WERI-Rb-1 (cell line): ENCODE measurements at regions not wholly inside any gene's neighbourhood (a gene's known extent, or its start where the extent isn't known, plus 50 kb on each side); places are given as distances from the start of the nearest gene placed in this dataset.

Source experiments
- DNase-seq: peaks from one replicate; pipeline ENCODE4 v3.0.0-alpha.2; 2020
- H3K27ac ChIP-seq: fragments of 250-450 bp; sonication (Bioruptor Pico); 2 replicates; pipeline ENCODE4 v1.5.1; 2020; ENCODE audit warnings: mild to moderate bottlenecking, moderate library complexity
- H3K27me3 ChIP-seq: fragments of 250-450 bp; sonication (Bioruptor Pico); 2 replicates; pipeline ENCODE4 v1.5.1; 2021; ENCODE audit warnings: mild to moderate bottlenecking, low read depth, moderate library complexity; ENCODE audit not compliant: insufficient read depth, severe bottlenecking
- H3K36me3 ChIP-seq: fragments of 250-450 bp; sonication (Bioruptor Pico); 2 replicates; pipeline ENCODE4 v1.5.1; 2020; ENCODE audit warnings: mild to moderate bottlenecking, moderate library complexity
- H3K4me3 ChIP-seq: 2 replicates; pipeline ENCODE4 v1.5.1; 2011; ENCODE audit warnings: low read depth, mild to moderate bottlenecking, control low read depth, low read length
- H3K9me3 ChIP-seq: fragments of 250-450 bp; sonication (Bioruptor Pico); 2 replicates; pipeline ENCODE4 v1.5.1; 2021; ENCODE audit warnings: mild to moderate bottlenecking, moderate library complexity; ENCODE audit not compliant: severe bottlenecking
- TF ChIP-seq, protein P1 (sequence below): IDR thresholded peaks from 2 replicates; pipeline ENCODE4 v1.5.1; 2011; ENCODE audit warnings: low read depth, mild to moderate bottlenecking, control low read depth, inconsistent platforms, low read length

DNA sequence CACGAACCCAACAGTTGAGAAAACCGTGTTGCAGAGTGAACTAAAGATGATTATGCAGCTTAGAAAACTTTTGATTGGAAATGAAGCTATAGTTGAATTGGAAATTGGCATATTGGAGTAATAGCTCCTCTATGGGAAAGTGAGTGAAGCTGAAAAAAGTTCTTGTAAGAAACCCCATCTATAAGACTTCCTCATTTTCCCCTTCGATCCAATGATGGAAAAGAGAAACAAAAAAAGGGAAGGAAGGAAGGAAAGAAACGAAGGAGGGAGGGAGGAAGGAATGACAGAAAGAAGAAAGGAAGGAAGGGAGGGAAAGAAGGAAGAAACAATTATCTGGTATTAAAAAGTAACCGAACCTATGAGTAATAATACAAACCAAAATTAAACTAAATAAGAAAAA, 791.8 kb upstream of the NR2F2 start:
- Histone ChIP-seq H3K27me3 (no peaks in the 10 kb centered on the region), H3K4me3 (no peak overlapping the region), H3K27ac (no peak overlapping the region), H3K36me3 (no peaks in the 10 kb centered on the region), H3K9me3 (no peaks in the 10 kb centered on the region)
- DNase-seq = no peak
- TF ChIP-seq, protein P1, sequence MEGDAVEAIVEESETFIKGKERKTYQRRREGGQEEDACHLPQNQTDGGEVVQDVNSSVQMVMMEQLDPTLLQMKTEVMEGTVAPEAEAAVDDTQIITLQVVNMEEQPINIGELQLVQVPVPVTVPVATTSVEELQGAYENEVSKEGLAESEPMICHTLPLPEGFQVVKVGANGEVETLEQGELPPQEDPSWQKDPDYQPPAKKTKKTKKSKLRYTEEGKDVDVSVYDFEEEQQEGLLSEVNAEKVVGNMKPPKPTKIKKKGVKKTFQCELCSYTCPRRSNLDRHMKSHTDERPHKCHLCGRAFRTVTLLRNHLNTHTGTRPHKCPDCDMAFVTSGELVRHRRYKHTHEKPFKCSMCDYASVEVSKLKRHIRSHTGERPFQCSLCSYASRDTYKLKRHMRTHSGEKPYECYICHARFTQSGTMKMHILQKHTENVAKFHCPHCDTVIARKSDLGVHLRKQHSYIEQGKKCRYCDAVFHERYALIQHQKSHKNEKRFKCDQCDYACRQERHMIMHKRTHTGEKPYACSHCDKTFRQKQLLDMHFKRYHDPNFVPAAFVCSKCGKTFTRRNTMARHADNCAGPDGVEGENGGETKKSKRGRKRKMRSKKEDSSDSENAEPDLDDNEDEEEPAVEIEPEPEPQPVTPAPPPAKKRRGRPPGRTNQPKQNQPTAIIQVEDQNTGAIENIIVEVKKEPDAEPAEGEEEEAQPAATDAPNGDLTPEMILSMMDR = no peak

DNA sequence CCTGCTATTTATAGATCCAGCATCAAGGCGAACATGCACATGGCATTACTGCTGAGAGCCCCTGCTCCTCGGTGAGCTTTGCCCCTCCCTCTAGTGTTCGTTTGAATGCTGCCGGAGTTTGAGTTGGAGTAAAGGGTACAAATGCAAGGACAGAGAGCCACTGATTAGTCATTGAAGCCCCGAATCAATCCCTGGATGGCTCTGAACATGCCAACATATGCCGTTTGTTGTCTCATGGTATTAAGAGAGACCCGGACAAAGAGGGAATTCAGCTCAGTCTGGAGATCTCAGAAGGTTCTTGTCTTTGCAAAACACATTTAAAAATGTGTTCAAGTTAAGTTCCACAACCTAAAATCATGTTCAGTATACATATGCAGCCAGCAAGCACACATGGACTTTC, 789.2 kb upstream of the NR2F2 start:
- TF ChIP-seq, protein P1 = no peak
- Histone ChIP-seq H3K4me3 (no peak overlapping the region), H3K36me3 (no peaks in the 10 kb centered on the region), H3K27ac (no peak overlapping the region), H3K27me3 (no peaks in the 10 kb centered on the region), H3K9me3 (no peaks in the 10 kb centered on the region)
- DNase-seq = no peak

DNA sequence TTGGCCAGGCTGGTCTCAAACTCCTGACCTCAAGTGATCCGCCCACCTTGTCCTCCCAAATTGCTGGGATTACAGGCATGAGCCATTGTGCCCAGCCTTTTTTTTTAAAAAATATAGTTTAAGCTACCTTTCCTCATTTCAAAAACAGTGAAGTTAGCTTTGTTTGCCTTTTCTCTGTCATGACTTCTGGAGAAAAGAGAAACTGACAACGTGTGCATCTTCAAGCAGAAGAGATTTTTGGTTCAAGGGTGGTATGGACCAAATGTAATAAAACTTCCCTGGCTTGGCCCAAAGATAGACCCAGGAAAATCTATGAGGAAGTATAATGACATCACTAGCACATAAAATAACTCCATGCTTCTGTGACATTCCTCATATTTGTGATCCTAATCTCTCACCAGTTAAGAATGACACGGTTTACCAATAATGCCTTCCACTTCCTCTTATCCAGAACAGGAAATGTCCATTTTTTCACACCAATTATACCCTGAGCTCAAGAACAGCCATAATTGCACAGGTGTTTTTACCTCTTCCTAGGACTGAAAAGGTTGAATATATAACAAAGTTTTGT, 781.2 kb upstream of the NR2F2 start:
- DNase-seq = no peak
- Histone ChIP-seq H3K4me3 (no peak overlapping the region), H3K27ac (no peak overlapping the region), H3K36me3 (no peaks in the 10 kb centered on the region), H3K27me3 (no peaks in the 10 kb centered on the region), H3K9me3 (no peaks in the 10 kb centered on the region)
- TF ChIP-seq, protein P1 = no peak

- Histone ChIP-seq H3K9me3 (no peaks in the 10 kb centered on the region), H3K4me3 (no peak overlapping the region), H3K36me3 (no peaks in the 10 kb centered on the region), H3K27ac (no peak overlapping the region), H3K27me3 (no peaks in the 10 kb centered on the region)
- TF ChIP-seq, protein P1 = no peak
- DNase-seq = no peak
Measured at GRCh38 chr15:95550702-95551101, 779.8 kb upstream of the NR2F2 start.

- DNase-seq = no peak
- no peak overlapping the region for H3K4me3 ChIP-seq
- H3K27ac ChIP-seq = no peak overlapping the region
- no peaks in the 10 kb centered on the region for H3K27me3 ChIP-seq
- H3K36me3 ChIP-seq = no peaks in the 10 kb centered on the region
- H3K9me3 ChIP-seq = no peaks in the 10 kb centered on the region
- TF ChIP-seq, protein P1 = no peak
Measured at GRCh38 chr15:95556225-95556624, 774.3 kb upstream of the NR2F2 start.

GRCh38 chr15:95556866-95557225, 773.7 kb upstream of the NR2F2 start:
- no peaks in the 10 kb centered on the region for H3K9me3 ChIP-seq
- TF ChIP-seq, protein P1 = no peak
- H3K4me3 ChIP-seq = no peak overlapping the region
- no peaks in the 10 kb centered on the region for H3K36me3 ChIP-seq
- H3K27ac ChIP-seq = no peak overlapping the region
- no peak for DNase-seq
- no peaks in the 10 kb centered on the region for H3K27me3 ChIP-seq
